SU-DHL-6 (cell line): ENCODE measurements at regions not wholly inside any gene's neighbourhood (a gene's known extent, or its start where the extent isn't known, plus 50 kb on each side); places are given as distances from the start of the nearest gene placed in this dataset.

Source experiments
- H2AFZ ChIP-seq: fragments of 200-600 bp; sonication (generic); 2 replicates; pipeline ENCODE4 v1.6.1; 2014; ENCODE audit warnings: low read depth, mild to moderate bottlenecking, moderate library complexity, mixed read lengths, antibody characterized with exemption, low read length; ENCODE audit not compliant: severe bottlenecking
- H3F3A ChIP-seq: fragments of 200-600 bp; shearing (Covaris generic); 2 replicates; pipeline ENCODE4 v1.6.0; 2016; ENCODE audit warnings: antibody characterized with exemption, mild to moderate bottlenecking; ENCODE audit not compliant: insufficient read depth
- H3K27ac ChIP-seq: fragments of 200-600 bp; sonication (generic); 2 replicates; pipeline ENCODE4 v1.5.1; 2016; ENCODE audit warnings: low read depth, mild to moderate bottlenecking, low read length, moderate library complexity, mixed read lengths
- H3K27me3 ChIP-seq: fragments of 200-600 bp; sonication (generic), shearing (Covaris generic); 2 replicates; pipeline ENCODE4 v1.6.0; 2014; ENCODE audit warnings: mild to moderate bottlenecking, low read length
- H3K36me3 ChIP-seq: fragments of 200-600 bp; sonication (generic); 2 replicates; pipeline ENCODE4 v1.6.1; 2014; ENCODE audit warnings: mild to moderate bottlenecking, low read length, mixed read lengths
- H3K4me2 ChIP-seq: fragments of 300-600, 200-600 bp; shearing (Covaris generic), sonication (generic); 2 replicates; pipeline ENCODE4 v1.6.0; 2014; ENCODE audit warnings: low read length, low read depth, mild to moderate bottlenecking; ENCODE audit not compliant: poor library complexity, severe bottlenecking
- H3K4me3 ChIP-seq: fragments of 200-600 bp; sonication (generic); 2 replicates; pipeline ENCODE4 v1.5.1; 2014; ENCODE audit warnings: antibody characterized with exemption, low read length, mild to moderate bottlenecking, mixed read lengths; ENCODE audit not compliant: insufficient read depth, poor library complexity, severe bottlenecking
- H3K79me2 ChIP-seq: fragments of 200-600 bp; sonication (generic); 2 replicates; pipeline ENCODE4 v1.6.1; 2014; ENCODE audit warnings: mild to moderate bottlenecking, low read length, moderate library complexity; ENCODE audit not compliant: insufficient read depth
- H3K9ac ChIP-seq: fragments of 200-600 bp; sonication (generic); 2 replicates; pipeline ENCODE4 v1.7.0; 2014; ENCODE audit warnings: mild to moderate bottlenecking, low read length
- H3K9me2 ChIP-seq: fragments of 200-600 bp; sonication (generic); replicated peaks from 2 replicates; pipeline ENCODE4 v1.6.1; 2014; ENCODE audit warnings: low read length; ENCODE audit not compliant: insufficient read depth
- H3K9me3 ChIP-seq: fragments of 200-600 bp; sonication (generic); 2 replicates; pipeline ENCODE4 v1.6.1; 2014; ENCODE audit warnings: low read length, mixed read lengths; ENCODE audit not compliant: insufficient read depth
- H4K20me1 ChIP-seq: fragments of 200-600 bp; sonication (generic); 2 replicates; pipeline ENCODE4 v1.6.1; 2014; ENCODE audit warnings: low read depth, mild to moderate bottlenecking, antibody characterized with exemption, low read length, moderate library complexity, mixed read lengths
- EZH2phosphoT487 ChIP-seq: fragments of 200-600 bp; sonication (generic), shearing (Covaris generic); conservative IDR thresholded peaks from 2 replicates; pipeline ENCODE4 v1.6.1; 2018; ENCODE audit warnings: mild to moderate bottlenecking, antibody characterized with exemption, low read length, moderate library complexity, mixed read lengths
- TF ChIP-seq, protein P1 (sequence below): fragments of 200-600 bp; sonication (generic); IDR thresholded peaks from one replicate; pipeline ENCODE4 v1.5.1; 2017; ENCODE audit warnings: antibody characterized with exemption, mild to moderate bottlenecking, low read length, moderate library complexity; ENCODE audit not compliant: insufficient read depth, poor library complexity, severe bottlenecking

DNA sequence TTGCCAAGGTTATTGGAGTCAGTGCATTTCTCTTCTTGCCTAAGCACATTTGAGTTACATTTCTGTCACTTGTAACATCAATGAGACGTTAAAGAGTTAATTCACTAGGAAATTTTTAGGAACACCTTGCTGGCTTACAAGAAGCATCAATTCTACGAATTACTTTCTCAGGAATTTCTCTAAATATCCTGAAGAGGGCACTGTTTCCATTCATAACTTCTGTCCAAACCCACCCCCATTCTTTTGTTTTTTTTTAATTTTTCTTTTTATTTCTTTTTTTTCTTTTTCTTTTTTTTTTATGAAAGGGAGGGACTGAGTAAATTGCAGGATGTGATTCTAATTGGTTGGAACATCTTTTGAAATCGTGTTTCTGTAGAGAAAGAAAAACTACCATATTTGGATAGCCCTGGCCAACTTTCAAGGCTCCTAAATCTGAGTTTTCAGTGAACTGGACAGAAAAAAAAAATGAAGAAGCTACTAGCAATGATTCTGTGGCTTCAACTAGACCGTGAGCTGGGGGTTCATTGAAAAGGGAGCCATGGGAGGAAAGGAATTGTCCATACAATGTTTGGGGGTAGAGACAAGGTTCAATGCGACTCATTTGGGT is 285.3 kb downstream of the DAD1 start:
- Histone ChIP-seq H3K9ac (no peak overlapping the region), H3F3A (no peaks in the 10 kb centered on the region), H3K4me3 (no peak overlapping the region), H2AFZ (no peak overlapping the region), H4K20me1 (no peaks in the 10 kb centered on the region), H3K27me3 (no peaks in the 10 kb centered on the region), H3K79me2 (no peaks in the 10 kb centered on the region), H3K27ac (no peak overlapping the region), H3K36me3 (no peaks in the 10 kb centered on the region), H3K4me2 (no peak overlapping the region), H3K9me3 (no peaks in the 10 kb centered on the region), H3K9me2 (no peaks in the 10 kb centered on the region)
- TF ChIP-seq EZH2phosphoT487 = no peak
- TF ChIP-seq, protein P1, sequence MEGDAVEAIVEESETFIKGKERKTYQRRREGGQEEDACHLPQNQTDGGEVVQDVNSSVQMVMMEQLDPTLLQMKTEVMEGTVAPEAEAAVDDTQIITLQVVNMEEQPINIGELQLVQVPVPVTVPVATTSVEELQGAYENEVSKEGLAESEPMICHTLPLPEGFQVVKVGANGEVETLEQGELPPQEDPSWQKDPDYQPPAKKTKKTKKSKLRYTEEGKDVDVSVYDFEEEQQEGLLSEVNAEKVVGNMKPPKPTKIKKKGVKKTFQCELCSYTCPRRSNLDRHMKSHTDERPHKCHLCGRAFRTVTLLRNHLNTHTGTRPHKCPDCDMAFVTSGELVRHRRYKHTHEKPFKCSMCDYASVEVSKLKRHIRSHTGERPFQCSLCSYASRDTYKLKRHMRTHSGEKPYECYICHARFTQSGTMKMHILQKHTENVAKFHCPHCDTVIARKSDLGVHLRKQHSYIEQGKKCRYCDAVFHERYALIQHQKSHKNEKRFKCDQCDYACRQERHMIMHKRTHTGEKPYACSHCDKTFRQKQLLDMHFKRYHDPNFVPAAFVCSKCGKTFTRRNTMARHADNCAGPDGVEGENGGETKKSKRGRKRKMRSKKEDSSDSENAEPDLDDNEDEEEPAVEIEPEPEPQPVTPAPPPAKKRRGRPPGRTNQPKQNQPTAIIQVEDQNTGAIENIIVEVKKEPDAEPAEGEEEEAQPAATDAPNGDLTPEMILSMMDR = peak; percentile 28

DNA sequence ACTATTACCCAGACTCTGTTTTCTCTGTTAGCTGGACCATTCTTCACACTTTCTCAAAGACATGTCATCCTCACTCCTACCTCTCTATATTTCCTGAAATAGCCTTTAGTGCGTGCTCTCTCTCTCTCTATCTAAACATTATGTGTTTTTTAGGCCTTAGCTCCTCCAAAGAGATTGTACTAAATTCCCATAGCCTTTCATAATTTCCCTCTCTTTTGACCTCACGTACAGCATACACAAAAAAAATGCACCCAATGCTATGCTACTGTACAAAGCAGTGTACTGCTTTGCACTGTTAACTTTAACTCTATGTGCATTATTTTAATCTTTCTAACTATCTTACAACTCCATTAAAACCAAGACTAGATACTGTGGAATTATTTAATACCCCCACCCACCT is 288.4 kb downstream of the DAD1 start:
- Histone ChIP-seq H3K27ac (no peak overlapping the region), H3F3A (no peaks in the 10 kb centered on the region), H3K9me3 (no peaks in the 10 kb centered on the region), H3K9me2 (no peaks in the 10 kb centered on the region), H3K4me3 (no peak overlapping the region), H3K4me2 (no peak overlapping the region), H3K36me3 (no peaks in the 10 kb centered on the region), H2AFZ (no peak overlapping the region), H3K27me3 (no peaks in the 10 kb centered on the region), H4K20me1 (no peaks in the 10 kb centered on the region), H3K79me2 (no peaks in the 10 kb centered on the region), H3K9ac (no peak overlapping the region)
- TF ChIP-seq, protein P1 = no peak
- no peak for TF ChIP-seq EZH2phosphoT487

DNA sequence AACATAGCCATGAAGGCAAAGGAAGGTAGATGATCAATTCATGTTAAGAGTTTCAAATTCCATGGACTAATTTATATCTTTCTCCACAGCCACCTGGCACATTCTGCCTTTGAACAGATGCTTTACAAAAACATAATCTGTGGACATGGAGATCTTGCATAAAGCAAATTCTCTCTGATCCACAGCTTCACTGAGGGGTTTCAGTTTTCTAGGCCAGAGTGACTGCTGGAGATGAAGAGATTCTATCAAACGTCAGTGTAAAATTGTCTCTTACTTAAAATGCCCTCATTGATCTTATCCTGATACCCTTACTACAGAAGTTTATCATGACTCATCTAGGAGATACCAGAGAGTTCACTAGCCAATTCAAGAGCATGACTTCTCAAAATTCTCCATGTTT is 291.6 kb downstream of the DAD1 start:
- Histone ChIP-seq H3K27me3 (no peaks in the 10 kb centered on the region), H3K9me2 (no peaks in the 10 kb centered on the region), H2AFZ (no peak overlapping the region)

More for the DNA sequence above, 291.6 kb downstream of the DAD1 start:
- no peak overlapping the region for H3K4me2 ChIP-seq
- no peak overlapping the region for H3K27ac ChIP-seq
- TF ChIP-seq, protein P1 = no peak
- H3F3A ChIP-seq = no peaks in the 10 kb centered on the region
- no peak overlapping the region for H3K4me3 ChIP-seq
- H4K20me1 ChIP-seq = no peaks in the 10 kb centered on the region
- H3K9me3 ChIP-seq = no peaks in the 10 kb centered on the region
- H3K36me3 ChIP-seq = no peaks in the 10 kb centered on the region
- no peak overlapping the region for H3K9ac ChIP-seq
- H3K79me2 ChIP-seq = no peaks in the 10 kb centered on the region
